Thoracic aorta (tissue), 2 donors: ENCODE measurements at regions not wholly inside any gene's neighbourhood (a gene's known extent, or its start where the extent isn't known, plus 50 kb on each side); places are given as distances from the start of the nearest gene placed in this dataset.

Experiments used
- ATAC-seq: fragments of 150-250 bp; one replicate; pipeline ENCODE4 v1.8.0; 2017; ENCODE audit warnings: low read depth; ENCODE audit not compliant: insufficient number of reproducible peaks, low FRiP score
- DNase-seq: peaks from one replicate; pipeline ENCODE4 v3.0.0-alpha.2; 2020; ENCODE audit warnings: low spot score
- H3K27ac ChIP-seq, 2 donors: fragments of 200-600 bp; sonication (generic); 1 replicate in 1 of 2; 2 replicates in 1 of 2; pipeline ENCODE4 v1.5.1; 2016; ENCODE audit warnings: mild to moderate bottlenecking in 2 of 2, moderate library complexity in 2 of 2
- H3K27me3 ChIP-seq: fragments of 200-600 bp; sonication (generic); replicated peaks from 2 replicates; pipeline ENCODE4 v1.6.0; 2016; ENCODE audit warnings: mild to moderate bottlenecking; ENCODE audit not compliant: insufficient read depth
- H3K36me3 ChIP-seq: fragments of 200-600 bp; sonication (generic); one replicate; pipeline ENCODE4 v1.5.1; 2016
- H3K4me1 ChIP-seq, 2 donors: fragments of 200-600 bp; sonication (generic); 1 replicate in 1 of 2; 2 replicates in 1 of 2; pipeline versions ENCODE4 v1.5.1 to v1.6.0; 2016; ENCODE audit warnings: low read depth in 2 of 2, mild to moderate bottlenecking in 1 of 2; ENCODE audit not compliant: control insufficient read depth in 1 of 2
- H3K4me3 ChIP-seq: fragments of 200-600 bp; sonication (generic); 2 replicates; pipeline ENCODE4 v1.5.1; 2016; ENCODE audit warnings: mild to moderate bottlenecking
- H3K9me3 ChIP-seq: fragments of 200-600 bp; sonication (generic); 2 replicates; pipeline ENCODE4 v1.5.1; 2016
- TF ChIP-seq, protein P1 (sequence below): fragments of 200-600 bp; sonication (generic); IDR thresholded peaks from one replicate; pipeline ENCODE4 v1.5.1; 2019; ENCODE audit warnings: antibody characterized with exemption

DNA sequence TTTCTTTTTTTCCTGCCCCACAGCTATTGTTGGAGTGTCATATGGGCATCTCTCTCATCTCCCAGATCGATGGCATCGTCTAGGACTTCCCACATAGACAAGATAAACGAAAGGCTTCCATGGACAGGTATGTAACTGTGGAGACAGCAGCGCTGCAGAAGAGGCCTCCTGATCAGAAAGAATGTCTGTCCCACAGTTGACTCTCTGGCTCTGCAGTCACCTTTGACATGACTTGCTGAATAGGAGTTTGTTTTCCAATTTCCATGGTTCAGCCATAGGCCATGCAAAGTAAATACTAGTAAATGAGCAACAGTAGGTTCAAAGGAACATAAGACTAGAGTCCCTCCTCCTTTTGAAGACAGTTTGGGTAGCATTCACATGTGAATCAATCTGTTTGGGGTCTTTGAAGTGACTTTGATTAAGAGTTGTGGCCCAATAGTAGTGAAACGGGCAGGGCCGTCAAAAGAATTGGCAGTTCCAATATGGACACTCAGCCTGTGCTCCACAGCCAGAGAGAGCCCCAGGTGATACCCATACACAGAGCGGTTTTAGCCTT is 134.7 kb upstream of the IFNGR1 start:
- no peaks in the 10 kb centered on the region for H3K4me1 ChIP-seq
- H3K9me3 ChIP-seq = no peaks in the 10 kb centered on the region
- no peak overlapping the region for H3K27ac ChIP-seq
- no peak for ATAC-seq
- H3K27me3 ChIP-seq = no peaks in the 10 kb centered on the region
- DNase-seq = no peak
- TF ChIP-seq, protein P1, sequence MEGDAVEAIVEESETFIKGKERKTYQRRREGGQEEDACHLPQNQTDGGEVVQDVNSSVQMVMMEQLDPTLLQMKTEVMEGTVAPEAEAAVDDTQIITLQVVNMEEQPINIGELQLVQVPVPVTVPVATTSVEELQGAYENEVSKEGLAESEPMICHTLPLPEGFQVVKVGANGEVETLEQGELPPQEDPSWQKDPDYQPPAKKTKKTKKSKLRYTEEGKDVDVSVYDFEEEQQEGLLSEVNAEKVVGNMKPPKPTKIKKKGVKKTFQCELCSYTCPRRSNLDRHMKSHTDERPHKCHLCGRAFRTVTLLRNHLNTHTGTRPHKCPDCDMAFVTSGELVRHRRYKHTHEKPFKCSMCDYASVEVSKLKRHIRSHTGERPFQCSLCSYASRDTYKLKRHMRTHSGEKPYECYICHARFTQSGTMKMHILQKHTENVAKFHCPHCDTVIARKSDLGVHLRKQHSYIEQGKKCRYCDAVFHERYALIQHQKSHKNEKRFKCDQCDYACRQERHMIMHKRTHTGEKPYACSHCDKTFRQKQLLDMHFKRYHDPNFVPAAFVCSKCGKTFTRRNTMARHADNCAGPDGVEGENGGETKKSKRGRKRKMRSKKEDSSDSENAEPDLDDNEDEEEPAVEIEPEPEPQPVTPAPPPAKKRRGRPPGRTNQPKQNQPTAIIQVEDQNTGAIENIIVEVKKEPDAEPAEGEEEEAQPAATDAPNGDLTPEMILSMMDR = no peak
- no peak overlapping the region for H3K4me3 ChIP-seq
- H3K36me3 ChIP-seq = no peaks in the 10 kb centered on the region

DNA sequence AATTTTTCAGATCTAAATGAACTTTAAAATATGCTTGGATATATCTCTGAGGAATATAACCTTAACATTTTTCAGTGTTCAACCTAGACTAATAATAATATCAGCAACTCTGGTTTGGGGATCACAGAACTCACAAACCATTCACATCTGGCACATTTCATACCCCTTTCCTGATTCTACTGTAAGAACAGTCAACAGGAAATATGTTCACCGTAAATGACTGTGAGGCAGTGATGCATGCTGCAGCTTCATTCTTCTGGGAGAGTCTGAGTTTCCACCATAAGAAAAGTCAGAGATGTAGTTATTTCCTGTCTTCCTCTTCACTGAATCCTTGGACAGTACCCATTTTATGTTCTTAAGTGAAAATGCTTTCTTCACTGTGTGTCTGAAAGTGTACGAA is 134.2 kb upstream of the IFNGR1 start:
- H3K9me3 ChIP-seq = no peaks in the 10 kb centered on the region
- H3K27me3 ChIP-seq = no peaks in the 10 kb centered on the region
- no peaks in the 10 kb centered on the region for H3K4me1 ChIP-seq
- TF ChIP-seq, protein P1 = no peak
- H3K36me3 ChIP-seq = no peaks in the 10 kb centered on the region
- H3K27ac ChIP-seq = no peak overlapping the region
- DNase-seq (no peak), ATAC-seq (no peak)
- no peak overlapping the region for H3K4me3 ChIP-seq

DNA sequence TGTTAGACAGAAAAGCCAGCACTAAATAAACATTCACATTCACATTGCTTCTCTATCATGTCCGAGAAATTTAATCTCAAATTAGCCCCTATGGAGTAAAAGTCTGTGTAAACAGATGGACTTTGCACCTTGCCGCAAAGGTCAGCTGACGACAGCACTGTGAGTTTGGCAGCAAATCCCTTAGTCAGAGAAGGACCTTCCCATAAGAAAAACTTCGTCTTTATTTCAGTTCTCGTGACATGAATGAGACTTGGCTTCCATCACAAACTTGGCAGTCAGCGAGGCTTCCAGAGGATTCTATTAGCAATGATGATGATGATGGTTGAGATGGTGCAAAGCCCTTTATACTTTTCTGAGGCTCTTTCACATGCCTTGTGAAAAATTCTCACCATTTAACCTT is 133.7 kb upstream of the IFNGR1 start:
- Histone ChIP-seq H3K27me3 (no peaks in the 10 kb centered on the region), H3K9me3 (no peaks in the 10 kb centered on the region), H3K36me3 (no peaks in the 10 kb centered on the region), H3K27ac (no peak overlapping the region), H3K4me3 (no peak overlapping the region), H3K4me1 (no peaks in the 10 kb centered on the region)
- DNase-seq (no peak), ATAC-seq (no peak)
- TF ChIP-seq, protein P1 = no peak

DNA sequence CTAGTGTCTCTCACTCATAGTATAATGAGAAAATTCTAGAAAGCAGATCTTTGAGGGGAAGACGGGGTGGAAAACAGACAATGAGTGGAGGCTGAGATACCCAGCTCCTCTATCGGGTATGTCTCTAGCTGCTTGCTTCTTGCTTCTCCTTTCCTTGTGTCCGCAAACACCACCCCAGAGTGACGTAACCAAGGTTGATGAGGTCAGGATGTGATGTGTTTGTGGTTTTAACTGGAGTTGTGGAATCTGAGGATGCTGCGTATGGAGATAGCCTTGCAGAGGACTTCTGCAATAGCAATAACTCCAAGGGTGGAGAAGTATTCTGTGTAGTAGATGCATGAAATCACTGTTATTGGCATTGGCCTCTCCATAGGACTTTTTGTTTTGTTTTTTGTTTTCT is 132.7 kb upstream of the IFNGR1 start:
- Histone ChIP-seq H3K9me3 (no peaks in the 10 kb centered on the region), H3K36me3 (no peaks in the 10 kb centered on the region), H3K4me1 (no peaks in the 10 kb centered on the region), H3K27ac (no peak overlapping the region), H3K27me3 (no peaks in the 10 kb centered on the region), H3K4me3 (no peak overlapping the region)
- no peak for DNase-seq
- TF ChIP-seq, protein P1 = no peak
- peak; percentile 20 for ATAC-seq

DNA sequence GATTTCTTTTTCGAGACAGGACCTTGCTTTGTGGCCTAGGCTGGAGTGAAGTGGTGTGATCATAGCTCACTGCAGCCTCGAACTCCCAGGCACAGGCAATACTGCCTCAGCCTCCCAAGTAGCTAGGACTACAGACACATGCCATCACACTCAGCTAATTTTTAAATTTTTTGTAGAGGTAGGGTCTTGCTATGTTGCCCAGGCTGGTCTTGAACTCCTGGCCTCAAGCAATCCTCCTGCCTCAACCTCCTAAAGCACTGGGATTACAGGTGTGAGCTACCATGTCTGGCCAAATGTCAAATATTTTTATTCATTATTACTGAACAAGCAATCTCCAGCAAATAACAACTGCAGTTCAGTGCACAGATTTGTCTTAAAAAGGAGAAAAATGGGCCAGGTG is 131.7 kb upstream of the IFNGR1 start:
- no peak overlapping the region for H3K27ac ChIP-seq
- H3K4me1 ChIP-seq = no peaks in the 10 kb centered on the region
- H3K9me3 ChIP-seq = no peaks in the 10 kb centered on the region
- no peak overlapping the region for H3K4me3 ChIP-seq
- H3K36me3 ChIP-seq = no peaks in the 10 kb centered on the region
- DNase-seq = no peak
- TF ChIP-seq, protein P1 = no peak
- no peak for ATAC-seq
- H3K27me3 ChIP-seq = no peaks in the 10 kb centered on the region
